Lung (tissue), 11 donors: ENCODE measurements at regions not wholly inside any gene's neighbourhood (a gene's known extent, or its start where the extent isn't known, plus 50 kb on each side); places are given as distances from the start of the nearest gene placed in this dataset.
A peak's percentile ranks its signal among the peaks of the same experiment; 100 is the strongest.

Experiments used
- ATAC-seq: fragments of 200-7000 bp; cut with Tn5 transposase; one replicate; pipeline ENCODE4 v1.9.1; 2020; ENCODE audit warnings: moderate number of reproducible peaks; ENCODE audit not compliant: insufficient read depth, low FRiP score
- DNase-seq, 3 donors: peaks; one replicate each; pipeline ENCODE4 v3.0.0-alpha.2; 2013 to 2017
- H3K27ac ChIP-seq, 2 donors: one replicate each; pipeline ENCODE4 v1.5.1; 2013; ENCODE audit warnings: mild to moderate bottlenecking in 2 of 2, moderate library complexity in 2 of 2, control low read depth in 1 of 2, inconsistent platforms in 1 of 2, low read depth in 1 of 2, low read length in 1 of 2
- H3K27me3 ChIP-seq, 3 donors: one replicate each; pipeline ENCODE4 v1.5.1; 2013; ENCODE audit warnings: low read length in 2 of 3; ENCODE audit not compliant: control insufficient read depth in 3 of 3, insufficient read depth in 3 of 3
- H3K36me3 ChIP-seq, 4 donors: one replicate each; pipeline ENCODE4 v1.5.1; 2013; ENCODE audit warnings: low read length in 4 of 4, mild to moderate bottlenecking in 1 of 4, moderate library complexity in 1 of 4; ENCODE audit not compliant: control insufficient read depth in 4 of 4, insufficient read depth in 4 of 4
- H3K4me1 ChIP-seq, 5 donors: one replicate each; pipeline ENCODE4 v1.5.1; 2013; ENCODE audit warnings: low read length in 5 of 5, mild to moderate bottlenecking in 2 of 5, moderate library complexity in 1 of 5; ENCODE audit not compliant: control insufficient read depth in 5 of 5, insufficient read depth in 5 of 5
- H3K4me3 ChIP-seq: one replicate; pipeline ENCODE4 v1.5.1; 2013; ENCODE audit warnings: mild to moderate bottlenecking, control low read depth, moderate library complexity
- H3K9ac ChIP-seq, 2 donors: one replicate each; pipeline ENCODE4 v1.5.1; 2013; ENCODE audit warnings: low read length in 2 of 2, control low read depth in 1 of 2; ENCODE audit not compliant: insufficient read depth in 1 of 2
- H3K9me3 ChIP-seq, 4 donors: one replicate each; pipeline ENCODE4 v1.5.1; 2013; ENCODE audit warnings: low read length in 3 of 4, mild to moderate bottlenecking in 1 of 4, moderate library complexity in 1 of 4; ENCODE audit not compliant: control insufficient read depth in 4 of 4, insufficient read depth in 3 of 4
- CTCF ChIP-seq: IDR thresholded peaks from 2 replicates; pipeline ENCODE4 v1.5.1; 2012; ENCODE audit warnings: mild to moderate bottlenecking; ENCODE audit errors: control extremely low read depth, extremely low read depth
- WGBS, 2 donors: extraction: QIAGEN DNeasy Blood & Tissue Kit; methylation state at CpG; one replicate each; pipeline ENCODE4 v1.1.7; 2013; 5-methylcytosine and 5-hydroxymethylcytosine counted together
- donor health status: control.
- donor health status: control.
- donor health status: Bipolar disorder and iron deficiency.
- donor health status: healthy.
- donor health status: DM: yes; HTN: yes; CAD: no.

DNA sequence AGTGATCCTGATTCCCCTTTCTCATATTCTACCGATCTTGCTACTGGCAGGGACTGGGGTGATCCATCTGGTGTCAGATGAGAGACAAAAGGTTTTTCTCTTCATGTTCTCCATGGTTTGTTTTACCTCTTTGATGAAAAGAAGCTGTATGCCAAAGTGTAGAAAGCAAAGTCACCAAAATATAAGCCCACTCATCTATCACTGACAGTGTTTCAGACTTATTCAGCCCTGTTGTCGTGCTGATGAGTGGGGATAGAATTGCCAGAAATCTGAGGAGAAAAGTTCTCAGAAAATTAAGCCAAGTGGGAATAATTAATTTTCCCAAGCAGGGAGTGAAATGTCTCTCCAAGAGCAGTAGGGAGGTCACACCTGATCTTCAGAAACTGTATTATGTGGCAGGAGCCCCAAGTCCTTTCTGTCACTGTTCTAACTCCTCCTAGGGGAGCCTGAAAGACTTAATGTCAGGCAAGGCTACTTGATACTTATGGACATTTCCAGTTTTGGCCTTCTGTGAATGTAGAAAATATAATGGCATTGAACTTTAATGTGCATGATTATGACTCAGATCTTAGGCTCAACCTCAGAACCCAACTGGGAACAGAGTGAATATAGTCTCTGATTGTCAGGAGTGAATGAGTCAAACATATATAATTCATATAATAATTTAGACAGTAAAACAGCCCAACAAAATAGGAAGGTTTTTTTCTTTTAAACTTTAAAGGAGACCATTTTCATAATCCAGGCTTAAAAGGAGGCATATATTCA is 298.1 kb downstream of the ANKRD50 start:
- 89 to 96% methylated on average over 2 of the region's 2 CpGs for WGBS, 2 donors
- no peak overlapping the region for H3K4me3 ChIP-seq
- H3K9me3 ChIP-seq, result no peaks in the 10 kb centered on the region
- H3K36me3 ChIP-seq, result no peaks in the 10 kb centered on the region
- H3K27me3 ChIP-seq, result no peaks in the 10 kb centered on the region
- DNase-seq (no peak), ATAC-seq (no peak)
- H3K9ac ChIP-seq, result peak overlapping the region in 1 of 2 donors; percentile 87
- H3K27ac ChIP-seq, result no peak overlapping the region
- TF ChIP-seq CTCF, result no peak
- H3K4me1 ChIP-seq, result peaks cover 0 to 8% (median 0%) of the 10 kb centered on the region in 5 donors

DNA sequence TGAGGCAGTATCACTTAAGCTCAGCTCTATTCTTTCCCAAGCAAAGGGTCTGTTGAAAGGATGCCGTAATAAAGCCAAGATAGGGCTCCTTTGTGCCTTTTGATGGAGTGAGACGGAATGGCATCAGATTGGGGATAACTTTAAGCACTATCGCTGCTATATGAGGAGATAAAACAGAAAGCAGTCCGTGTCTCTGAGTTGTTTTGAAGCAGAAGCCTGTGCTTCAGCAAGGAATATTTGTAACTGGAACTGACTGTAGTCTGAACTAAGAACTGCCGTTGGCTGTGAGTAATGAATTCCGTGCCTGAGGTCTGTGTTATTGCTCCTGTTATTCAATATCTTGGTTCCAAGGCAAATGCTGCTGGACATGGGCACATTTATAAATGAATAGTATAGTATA is 297.4 kb downstream of the ANKRD50 start:
- no peak for ATAC-seq
- Histone ChIP-seq H3K27ac (no peak overlapping the region), H3K9me3 (no peaks in the 10 kb centered on the region), H3K36me3 (no peaks in the 10 kb centered on the region), H3K4me1 (peaks cover 0 to 8% (median 0%) of the 10 kb centered on the region in 5 donors), H3K4me3 (no peak overlapping the region), H3K27me3 (no peaks in the 10 kb centered on the region), H3K9ac (peak overlapping the region; percentile 50 to 87)
- peak in 2 of 3 donors; percentile 52 to 54 for DNase-seq
- 82 to 90% methylated on average over 6 of the region's 6 CpGs for WGBS, 2 donors
- TF ChIP-seq CTCF, result no peak

DNA sequence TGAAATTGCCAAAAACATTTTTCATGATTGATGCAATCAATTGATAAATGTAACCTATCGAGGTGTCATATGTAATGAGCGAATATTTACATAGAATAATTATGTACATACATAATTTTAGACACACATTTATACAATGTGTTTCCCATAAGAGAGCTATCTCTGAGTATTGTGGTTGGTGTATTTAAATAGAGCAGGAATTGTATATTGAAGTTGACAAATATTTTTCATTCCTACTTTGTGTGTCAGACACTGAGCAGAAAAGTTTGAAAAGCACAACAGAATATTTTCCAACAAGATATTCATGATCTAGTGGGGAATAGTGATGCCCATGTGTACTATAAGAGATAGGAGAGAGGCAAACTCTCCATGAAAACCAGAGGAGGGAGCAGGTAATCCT is 295.2 kb downstream of the ANKRD50 start:
- 76 to 93% methylated on average over 2 of the region's 2 CpGs for WGBS, 2 donors
- Histone ChIP-seq H3K4me3 (no peak overlapping the region), H3K4me1 (peaks cover 0 to 8% (median 0%) of the 10 kb centered on the region in 5 donors), H3K9me3 (no peaks in the 10 kb centered on the region), H3K27me3 (no peaks in the 10 kb centered on the region), H3K9ac (no peak overlapping the region), H3K27ac (no peak overlapping the region), H3K36me3 (no peaks in the 10 kb centered on the region)
- ATAC-seq, result no peak
- TF ChIP-seq CTCF, result no peak
- DNase-seq, result no peak

DNA sequence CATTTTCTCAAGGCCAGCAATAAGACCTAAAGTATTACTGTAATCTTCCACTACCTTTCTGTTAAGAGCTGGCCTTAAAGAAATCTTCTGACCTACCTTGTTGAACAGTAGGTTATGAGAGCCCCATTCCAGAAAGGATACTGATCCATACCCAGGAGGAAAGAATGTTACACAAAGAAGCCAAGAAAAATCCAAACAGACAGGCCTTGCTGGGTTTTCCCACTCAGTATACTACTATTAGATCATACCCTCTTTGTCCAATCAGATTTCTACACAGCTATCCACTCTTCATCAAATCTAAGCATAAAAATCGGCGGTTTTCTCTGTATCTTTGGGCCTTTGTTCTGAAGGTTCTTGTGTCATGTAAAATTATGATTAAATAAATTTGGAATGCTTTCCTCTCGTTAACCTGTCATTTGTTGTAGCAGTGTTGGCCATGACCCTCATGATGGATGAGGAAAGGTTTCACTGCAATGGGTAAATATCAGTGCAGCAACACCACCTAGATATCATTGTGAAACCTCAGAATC is 292.3 kb downstream of the ANKRD50 start:
- Histone ChIP-seq H3K9ac (no peak overlapping the region), H3K4me3 (no peak overlapping the region), H3K27me3 (no peaks in the 10 kb centered on the region), H3K4me1 (peaks cover 0 to 4% (median 0%) of the 10 kb centered on the region in 5 donors), H3K36me3 (no peaks in the 10 kb centered on the region), H3K27ac (no peak overlapping the region), H3K9me3 (no peaks in the 10 kb centered on the region)
- 92 to 95% methylated on average over 3 of the region's 3 CpGs for WGBS, 2 donors
- TF ChIP-seq CTCF, result no peak
- DNase-seq, result no peak
- no peak for ATAC-seq
